Endothelial cell of umbilical vein (primary cell): ENCODE measurements at regions not wholly inside any gene's neighbourhood (a gene's known extent, or its start where the extent isn't known, plus 50 kb on each side); places are given as distances from the start of the nearest gene placed in this dataset.

Experiments
- POLR2A ChIP-seq: IDR thresholded peaks from 2 replicates; pipeline ENCODE4 v1.6.1; 2012; ENCODE audit warnings: low read depth, mild to moderate bottlenecking, control low read depth, low read length
- POLR2AphosphoS5 ChIP-seq: IDR thresholded peaks from 2 replicates; pipeline ENCODE4 v1.6.1; 2012; ENCODE audit warnings: low read depth, mild to moderate bottlenecking, control low read depth, low read length, moderate library complexity; ENCODE audit not compliant: insufficient read depth
- TF ChIP-seq, protein P1 (sequence below), 2 donors: IDR thresholded peaks; 1 replicate in 1 of 2; 2 replicates in 1 of 2; pipeline ENCODE4 v1.5.1; 2011; ENCODE audit warnings: low read length in 2 of 2, mild to moderate bottlenecking in 2 of 2, moderate library complexity in 2 of 2, control low read depth in 1 of 2, inconsistent platforms in 1 of 2, low read depth in 1 of 2; ENCODE audit not compliant: insufficient read depth in 1 of 2; ENCODE audit errors: extremely low read depth in 1 of 2

DNA sequence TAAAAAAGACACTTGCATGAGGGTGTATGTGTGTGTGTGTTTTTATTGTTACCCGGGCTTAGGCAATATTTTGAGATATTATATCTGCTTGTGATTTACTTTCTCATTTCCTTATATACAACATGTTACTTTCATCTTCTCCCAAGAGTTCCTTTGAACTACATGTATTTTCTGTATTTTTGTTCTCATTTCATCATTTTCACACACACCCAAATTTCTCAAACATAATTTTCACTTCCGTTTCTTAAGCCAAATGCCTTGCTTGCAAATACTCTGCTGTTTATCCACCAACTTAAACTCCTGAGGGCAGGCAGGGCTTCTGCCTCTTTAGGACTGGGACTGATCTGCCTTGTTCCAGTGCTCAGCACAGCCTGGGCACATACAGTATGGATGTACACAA lies 69.3 kb upstream of the FYN start:
- TF ChIP-seq POLR2AphosphoS5 (no peak), POLR2A (no peak)
- TF ChIP-seq, protein P1, sequence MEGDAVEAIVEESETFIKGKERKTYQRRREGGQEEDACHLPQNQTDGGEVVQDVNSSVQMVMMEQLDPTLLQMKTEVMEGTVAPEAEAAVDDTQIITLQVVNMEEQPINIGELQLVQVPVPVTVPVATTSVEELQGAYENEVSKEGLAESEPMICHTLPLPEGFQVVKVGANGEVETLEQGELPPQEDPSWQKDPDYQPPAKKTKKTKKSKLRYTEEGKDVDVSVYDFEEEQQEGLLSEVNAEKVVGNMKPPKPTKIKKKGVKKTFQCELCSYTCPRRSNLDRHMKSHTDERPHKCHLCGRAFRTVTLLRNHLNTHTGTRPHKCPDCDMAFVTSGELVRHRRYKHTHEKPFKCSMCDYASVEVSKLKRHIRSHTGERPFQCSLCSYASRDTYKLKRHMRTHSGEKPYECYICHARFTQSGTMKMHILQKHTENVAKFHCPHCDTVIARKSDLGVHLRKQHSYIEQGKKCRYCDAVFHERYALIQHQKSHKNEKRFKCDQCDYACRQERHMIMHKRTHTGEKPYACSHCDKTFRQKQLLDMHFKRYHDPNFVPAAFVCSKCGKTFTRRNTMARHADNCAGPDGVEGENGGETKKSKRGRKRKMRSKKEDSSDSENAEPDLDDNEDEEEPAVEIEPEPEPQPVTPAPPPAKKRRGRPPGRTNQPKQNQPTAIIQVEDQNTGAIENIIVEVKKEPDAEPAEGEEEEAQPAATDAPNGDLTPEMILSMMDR (IDR thresholded peaks at IDR 0.05; ENCODE audit: extremely low read depth in 1 of 2, insufficient read depth in 1 of 2, low read depth in 1 of 2, low read length in 2 of 2): no peak
